Fibroblast of pulmonary artery (primary cell): ENCODE measurements at regions not wholly inside any gene's neighbourhood (a gene's known extent, or its start where the extent isn't known, plus 50 kb on each side); places are given as distances from the start of the nearest gene placed in this dataset.

Source experiments
- DNase-seq: peaks from one replicate; pipeline ENCODE4 v3.0.0-alpha.2; 2010; ENCODE audit warnings: low read depth
- H3K4me3 ChIP-seq: replicated peaks from 2 replicates; pipeline ENCODE4 v1.5.1; 2011; ENCODE audit warnings: low read depth, mild to moderate bottlenecking, control low read depth, low read length, moderate library complexity
- CTCF ChIP-seq: IDR thresholded peaks from 2 replicates; pipeline ENCODE4 v1.5.1; 2011; ENCODE audit warnings: mild to moderate bottlenecking, control low read depth, low read length, inconsistent platforms; ENCODE audit errors: missing control alignments

- TF ChIP-seq CTCF, result no peak
- H3K4me3 ChIP-seq, result no peak overlapping the region
- DNase-seq, result no peak
Observed at GRCh38 chr3:17891139-17891856, 148.9 kb upstream of the TBC1D5 start.

GRCh38 chr3:17885986-17886385 is 143.6 kb upstream of the TBC1D5 start:
- no peak for DNase-seq
- no peak for TF ChIP-seq CTCF
- H3K4me3 ChIP-seq, result no peak overlapping the region

- no peak for TF ChIP-seq CTCF
- DNase-seq, result no peak
- no peak overlapping the region for H3K4me3 ChIP-seq
Observed at GRCh38 chr3:17882981-17883380, 140.6 kb upstream of the TBC1D5 start.

GRCh38 chr3:17877299-17877698 is 134.9 kb upstream of the TBC1D5 start:
- DNase-seq, result no peak
- H3K4me3 ChIP-seq, result no peak overlapping the region
- no peak for TF ChIP-seq CTCF

GRCh38 chr3:17874636-17875035 is 132.2 kb upstream of the TBC1D5 start:
- DNase-seq, result no peak
- no peak for TF ChIP-seq CTCF
- H3K4me3 ChIP-seq, result no peak overlapping the region

- DNase-seq, result no peak
- no peak overlapping the region for H3K4me3 ChIP-seq
- TF ChIP-seq CTCF, result no peak
Observed at GRCh38 chr3:17872457-17872856, 130.0 kb upstream of the TBC1D5 start.

- DNase-seq, result no peak
- H3K4me3 ChIP-seq, result no peak overlapping the region
- TF ChIP-seq CTCF, result no peak
Observed at GRCh38 chr3:17865631-17866030, 123.2 kb upstream of the TBC1D5 start.
